SK-N-SH treated with all-trans-retinoic acid at 6 μM for 48 hours (cell line): ENCODE measurements at regions not wholly inside any gene's neighbourhood (a gene's known extent, or its start where the extent isn't known, plus 50 kb on each side); places are given as distances from the start of the nearest gene placed in this dataset.

Experiments
- ARNTL ChIP-seq: fragments of 450-650 bp; formaldehyde crosslinking; IDR thresholded peaks from 2 replicates; pipeline ENCODE4 v1.5.0; 2020; ENCODE audit warnings: low read depth, mild to moderate bottlenecking, moderate library complexity, borderline replicate concordance
- ISL1 ChIP-seq: fragments of 250-450 bp; sonication (Bioruptor Pico); IDR thresholded peaks from 2 replicates; pipeline ENCODE4 v2.1.2; 2022; ENCODE audit warnings: mild to moderate bottlenecking, moderate library complexity
- ZNF70 ChIP-seq: fragments of 450-650 bp; formaldehyde crosslinking; IDR thresholded peaks from 2 replicates; pipeline ENCODE4 v1.5.0; 2020; ENCODE audit warnings: mild to moderate bottlenecking, moderate library complexity

- TF ChIP-seq ZNF70 (CRISPR knock-in tag) (no peak), ISL1 (CRISPR knock-in tag) (no peak), ARNTL (CRISPR knock-in tag) (no peak)
Observed at GRCh38 chr11:91654686-91655085, 569.9 kb upstream of the FAT3 start.
